AG04449 (cell line): ENCODE measurements at regions not wholly inside any gene's neighbourhood (a gene's known extent, or its start where the extent isn't known, plus 50 kb on each side); places are given as distances from the start of the nearest gene placed in this dataset.

Source experiments
- CTCF ChIA-PET: fragments of 350-600 bp; formaldehyde crosslinking; extraction: SDS; loops from one replicate; lab custom pipeline; 2021; ENCODE audit warnings: antibody characterized with exemption; lab: Yijun Ruan, JAX
- POLR2A ChIA-PET: fragments of 400-600, 350-600 bp; formaldehyde crosslinking; extraction: SDS; loops from one replicate; lab custom pipeline; 2020; ENCODE audit warnings: antibody characterized with exemption, inconsistent platforms; lab: Yijun Ruan, JAX
- DNase-seq: peaks from one replicate; pipeline ENCODE4 v3.0.0-alpha.2; 2010; ENCODE audit warnings: low read depth, low spot score
- H3K4me3 ChIP-seq: 2 replicates; pipeline ENCODE4 v1.5.1; 2011; ENCODE audit warnings: low read depth, mild to moderate bottlenecking, control low read depth, low read length
- CTCF ChIP-seq: IDR thresholded peaks from one replicate; pipeline ENCODE4 v1.5.1; 2011; ENCODE audit warnings: mild to moderate bottlenecking, moderate library complexity, low read length, control low read depth, inconsistent platforms; ENCODE audit not compliant: insufficient read depth; ENCODE audit errors: missing control alignments

- H3K4me3 ChIP-seq, result no peak overlapping the region
- ChIA-PET CTCF (interaction anchor here (1.2 to 2.5 kb wide), 3 partner anchors 12 to 296 kb away, joined by 3 to 8 read pairs (median 3); no protein-coding TSS in a partner anchor), POLR2A (no interaction called here)
- no peak for TF ChIP-seq CTCF
- no peak for DNase-seq
Observed at GRCh38 chr10:62541811-62542210, 167.6 kb downstream of the ZNF365 start.

GRCh38 chr10:62543571-62544355, 169.6 kb downstream of the ZNF365 start:
- TF ChIP-seq CTCF, result no peak
- H3K4me3 ChIP-seq, result no peak overlapping the region
- POLR2A ChIA-PET, result no interaction called here
- DNase-seq, result no peak
- CTCF ChIA-PET, result interaction anchor here (1.2 to 2.5 kb wide), 2 partner anchors 11 to 106 kb away, joined by 4 to 8 read pairs; no protein-coding TSS in a partner anchor

GRCh38 chr10:62545160-62546066, 171.2 kb downstream of the ZNF365 start:
- ChIA-PET POLR2A (interaction anchor here (0.6 kb wide), 1 partner anchor 1213 kb away, joined by 3 read pairs; no protein-coding TSS in a partner anchor), CTCF (interaction anchor here (0.6 to 1.4 kb wide), 3 partner anchors 9 to 273 kb away, joined by 3 to 5 read pairs (median 4); no protein-coding TSS in a partner anchor)
- H3K4me3 ChIP-seq, result no peak overlapping the region
- no peak for TF ChIP-seq CTCF
- no peak for DNase-seq

GRCh38 chr10:62548686-62549085, 174.5 kb downstream of the ZNF365 start:
- ChIA-PET CTCF (no interaction called here), POLR2A (no interaction called here)
- TF ChIP-seq CTCF, result no peak
- H3K4me3 ChIP-seq, result no peak overlapping the region
- DNase-seq, result no peak

- ChIA-PET CTCF (interaction anchor here (1.2 kb wide), 1 partner anchor 584 kb away, joined by 3 read pairs; no protein-coding TSS in a partner anchor), POLR2A (no interaction called here)
- TF ChIP-seq CTCF, result no peak
- no peak for DNase-seq
- H3K4me3 ChIP-seq, result no peak overlapping the region
Observed at GRCh38 chr10:62550173-62550572, 176.0 kb downstream of the ZNF365 start.
